BLaER1 (cell line): ENCODE measurements at regions not wholly inside any gene's neighbourhood (a gene's known extent, or its start where the extent isn't known, plus 50 kb on each side); places are given as distances from the start of the nearest gene placed in this dataset.

Experiments used
- H3K27ac ChIP-seq: shearing (Covaris generic); formaldehyde crosslinking; 2 replicates; pipeline ENCODE4 v1.8.1; 2022
- H3K27me3 ChIP-seq: shearing (Covaris generic); formaldehyde crosslinking; 2 replicates; pipeline ENCODE4 v1.8.1; 2022
- H3K36me3 ChIP-seq: shearing (Covaris generic); formaldehyde crosslinking; 2 replicates; pipeline ENCODE4 v1.8.1; 2022
- H3K4me1 ChIP-seq: shearing (Covaris generic); formaldehyde crosslinking; 2 replicates; pipeline ENCODE4 v1.8.1; 2022
- H3K4me2 ChIP-seq: shearing (Covaris generic); formaldehyde crosslinking; 2 replicates; pipeline ENCODE4 v1.8.1; 2022
- H3K4me3 ChIP-seq: shearing (Covaris generic); formaldehyde crosslinking; 2 replicates; pipeline ENCODE4 v1.8.1; 2022
- H3K9ac ChIP-seq: shearing (Covaris generic); formaldehyde crosslinking; 2 replicates; pipeline ENCODE4 v1.8.1; 2022
- H3K9me3 ChIP-seq: shearing (Covaris generic); formaldehyde crosslinking; 2 replicates; pipeline ENCODE4 v1.8.1; 2022
- H4K20me1 ChIP-seq: shearing (Covaris generic); formaldehyde crosslinking; 2 replicates; pipeline ENCODE4 v1.8.1; 2022
- Cebpa-rat ChIP-seq: shearing (Covaris generic); IDR thresholded peaks from 2 replicates; pipeline ENCODE4 v1.8.1; 2022

DNA sequence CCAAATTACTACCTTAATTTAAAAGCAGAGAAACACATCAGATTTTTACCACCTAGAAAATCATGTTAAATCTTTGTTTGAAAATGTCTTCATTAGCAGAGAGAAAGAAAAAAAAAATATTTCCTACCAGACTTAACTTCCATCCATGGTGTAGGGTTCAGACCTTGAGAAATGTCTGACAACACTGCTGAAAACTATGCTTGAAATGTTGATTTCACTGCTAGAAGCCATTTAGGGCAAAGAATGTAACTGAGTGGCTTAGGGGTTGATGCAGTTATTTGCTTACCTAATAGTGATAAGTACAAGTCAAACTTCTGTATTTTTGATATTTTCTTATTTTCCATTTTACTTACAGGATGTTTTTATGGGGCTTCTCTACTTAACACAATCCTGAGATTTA, 495.6 kb upstream of the NEGR1 start:
- Histone ChIP-seq H3K27ac (no peak overlapping the region), H3K27me3 (no peaks in the 10 kb centered on the region), H3K9ac (no peak overlapping the region), H3K4me3 (no peak overlapping the region), H3K36me3 (no peaks in the 10 kb centered on the region), H3K9me3 (no peaks in the 10 kb centered on the region), H3K4me1 (no peaks in the 10 kb centered on the region), H4K20me1 (no peaks in the 10 kb centered on the region), H3K4me2 (no peak overlapping the region)
- no peak for TF ChIP-seq Cebpa-rat

DNA sequence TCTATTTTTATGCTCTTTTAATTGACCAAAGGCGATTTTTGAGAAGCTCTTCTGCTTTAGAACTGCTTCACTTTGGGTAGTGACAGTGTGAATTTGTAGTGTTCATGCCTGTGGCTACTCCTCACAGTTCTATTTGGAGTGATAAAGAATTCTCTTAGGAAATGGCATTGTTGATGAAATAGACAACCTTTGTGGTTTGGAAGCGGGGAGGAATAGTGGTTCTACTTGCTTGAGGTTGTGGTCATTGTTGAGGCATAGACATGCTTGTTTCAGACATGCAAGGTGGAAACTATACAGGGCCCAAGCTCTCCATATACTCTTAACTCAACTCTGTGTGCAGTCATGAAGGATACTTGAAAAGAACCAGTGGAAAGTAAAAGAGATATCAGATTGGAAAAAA, 481.1 kb upstream of the NEGR1 start:
- no peak for TF ChIP-seq Cebpa-rat
- Histone ChIP-seq H3K27ac (no peak overlapping the region), H3K9me3 (no peaks in the 10 kb centered on the region)

DNA sequence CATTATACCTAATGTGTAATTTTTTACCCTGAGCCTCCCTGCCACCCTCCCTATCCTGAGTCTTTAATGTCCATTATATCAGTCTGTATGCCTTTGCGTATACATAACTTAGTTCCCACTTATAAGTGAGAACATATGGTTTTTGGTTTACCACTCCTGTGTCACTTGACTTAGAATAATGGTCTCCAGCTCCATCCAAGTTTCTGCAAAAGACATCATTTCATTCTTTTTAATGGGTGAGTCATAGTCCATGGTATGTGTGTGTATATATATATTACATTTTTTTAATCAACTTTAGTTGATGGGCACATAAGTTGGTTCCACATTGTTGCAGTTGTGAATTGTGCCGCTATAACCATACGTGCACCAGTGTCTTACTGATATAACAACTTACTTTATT, 477.1 kb upstream of the NEGR1 start:
- no peak overlapping the region for H3K9ac ChIP-seq
- H3K36me3 ChIP-seq: no peaks in the 10 kb centered on the region
- H3K27me3 ChIP-seq: no peaks in the 10 kb centered on the region
- no peaks in the 10 kb centered on the region for H4K20me1 ChIP-seq
- H3K27ac ChIP-seq: no peak overlapping the region
- H3K9me3 ChIP-seq: no peaks in the 10 kb centered on the region
- H3K4me1 ChIP-seq: no peaks in the 10 kb centered on the region
- no peak overlapping the region for H3K4me2 ChIP-seq
- no peak for TF ChIP-seq Cebpa-rat
- no peak overlapping the region for H3K4me3 ChIP-seq

More for the DNA sequence above, 481.1 kb upstream of the NEGR1 start:
- Histone ChIP-seq H3K36me3 (no peaks in the 10 kb centered on the region), H3K27me3 (no peaks in the 10 kb centered on the region), H3K9ac (no peak overlapping the region), H4K20me1 (no peaks in the 10 kb centered on the region), H3K4me3 (no peak overlapping the region), H3K4me2 (no peak overlapping the region), H3K4me1 (no peaks in the 10 kb centered on the region)

DNA sequence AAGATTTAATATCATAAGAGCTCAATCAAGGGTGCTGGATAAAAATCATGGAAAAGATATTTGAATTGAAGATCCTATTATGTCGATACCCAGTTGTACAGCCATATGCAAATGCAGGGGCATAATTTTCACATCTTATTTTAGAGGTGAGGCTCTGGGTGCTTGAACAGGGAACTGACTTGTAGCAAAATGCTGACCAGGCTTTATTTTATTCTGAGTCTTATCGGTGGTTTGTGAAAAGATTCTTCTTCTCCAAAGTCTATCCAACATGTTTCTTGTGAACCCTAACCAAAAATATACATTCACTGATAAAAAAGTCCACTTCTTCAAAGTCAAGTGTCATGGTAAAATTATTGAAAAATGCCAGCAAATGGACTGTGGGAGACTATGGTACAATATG, 475.5 kb upstream of the NEGR1 start:
- Histone ChIP-seq H3K4me1 (no peaks in the 10 kb centered on the region), H3K9me3 (no peaks in the 10 kb centered on the region), H3K4me2 (no peak overlapping the region), H3K9ac (no peak overlapping the region), H4K20me1 (no peaks in the 10 kb centered on the region), H3K27me3 (no peaks in the 10 kb centered on the region), H3K36me3 (no peaks in the 10 kb centered on the region), H3K4me3 (no peak overlapping the region), H3K27ac (no peak overlapping the region)
- no peak for TF ChIP-seq Cebpa-rat

DNA sequence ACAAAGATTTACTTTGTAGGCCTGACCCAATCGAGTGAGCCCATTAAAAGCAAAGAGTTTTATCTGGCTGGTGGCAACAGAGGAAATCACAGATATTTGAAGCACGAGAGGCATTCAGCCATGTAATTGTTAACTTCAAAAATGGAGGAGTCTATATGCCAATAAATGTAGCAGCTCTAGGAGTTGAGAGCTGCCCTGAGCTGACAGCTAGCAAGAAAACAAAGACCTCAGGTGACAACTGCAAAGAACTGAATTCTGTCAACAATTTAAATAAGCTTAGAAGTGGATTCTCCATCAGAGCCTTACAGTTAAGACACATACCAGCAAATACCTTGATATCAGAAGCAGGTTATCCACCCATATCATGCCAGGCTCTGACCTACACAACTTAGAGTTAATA, 463.1 kb upstream of the NEGR1 start:
- Histone ChIP-seq H4K20me1 (no peaks in the 10 kb centered on the region), H3K4me3 (no peak overlapping the region), H3K36me3 (no peaks in the 10 kb centered on the region), H3K9me3 (no peaks in the 10 kb centered on the region), H3K27ac (no peak overlapping the region), H3K27me3 (no peaks in the 10 kb centered on the region), H3K4me2 (no peak overlapping the region), H3K9ac (no peak overlapping the region), H3K4me1 (no peaks in the 10 kb centered on the region)
- no peak for TF ChIP-seq Cebpa-rat

DNA sequence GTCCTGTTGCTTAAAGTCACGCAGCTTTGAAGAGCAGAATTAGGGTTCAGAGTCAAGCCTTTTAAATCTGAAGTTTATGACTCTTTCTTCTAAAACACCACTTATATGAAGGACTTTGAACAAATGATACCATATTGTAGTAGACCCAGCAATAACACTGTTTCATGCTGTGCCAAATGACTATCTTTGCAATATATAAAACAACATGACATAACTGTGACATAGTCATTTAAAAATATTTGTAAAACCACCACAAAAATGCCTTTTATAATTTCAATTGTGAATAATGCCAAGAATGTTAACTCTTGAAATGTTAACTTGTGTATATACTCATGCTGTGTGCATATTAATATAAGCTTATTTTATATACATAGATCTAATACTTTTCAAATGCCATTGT, 452.1 kb upstream of the NEGR1 start:
- Histone ChIP-seq H4K20me1 (no peaks in the 10 kb centered on the region), H3K27me3 (no peaks in the 10 kb centered on the region), H3K4me1 (peaks cover 5% of the 10 kb centered on the region), H3K27ac (no peak overlapping the region), H3K9ac (no peak overlapping the region), H3K4me3 (no peak overlapping the region), H3K36me3 (no peaks in the 10 kb centered on the region), H3K4me2 (no peak overlapping the region), H3K9me3 (no peaks in the 10 kb centered on the region; the same call in 1 of the 2 replicates)
- no peak for TF ChIP-seq Cebpa-rat

DNA sequence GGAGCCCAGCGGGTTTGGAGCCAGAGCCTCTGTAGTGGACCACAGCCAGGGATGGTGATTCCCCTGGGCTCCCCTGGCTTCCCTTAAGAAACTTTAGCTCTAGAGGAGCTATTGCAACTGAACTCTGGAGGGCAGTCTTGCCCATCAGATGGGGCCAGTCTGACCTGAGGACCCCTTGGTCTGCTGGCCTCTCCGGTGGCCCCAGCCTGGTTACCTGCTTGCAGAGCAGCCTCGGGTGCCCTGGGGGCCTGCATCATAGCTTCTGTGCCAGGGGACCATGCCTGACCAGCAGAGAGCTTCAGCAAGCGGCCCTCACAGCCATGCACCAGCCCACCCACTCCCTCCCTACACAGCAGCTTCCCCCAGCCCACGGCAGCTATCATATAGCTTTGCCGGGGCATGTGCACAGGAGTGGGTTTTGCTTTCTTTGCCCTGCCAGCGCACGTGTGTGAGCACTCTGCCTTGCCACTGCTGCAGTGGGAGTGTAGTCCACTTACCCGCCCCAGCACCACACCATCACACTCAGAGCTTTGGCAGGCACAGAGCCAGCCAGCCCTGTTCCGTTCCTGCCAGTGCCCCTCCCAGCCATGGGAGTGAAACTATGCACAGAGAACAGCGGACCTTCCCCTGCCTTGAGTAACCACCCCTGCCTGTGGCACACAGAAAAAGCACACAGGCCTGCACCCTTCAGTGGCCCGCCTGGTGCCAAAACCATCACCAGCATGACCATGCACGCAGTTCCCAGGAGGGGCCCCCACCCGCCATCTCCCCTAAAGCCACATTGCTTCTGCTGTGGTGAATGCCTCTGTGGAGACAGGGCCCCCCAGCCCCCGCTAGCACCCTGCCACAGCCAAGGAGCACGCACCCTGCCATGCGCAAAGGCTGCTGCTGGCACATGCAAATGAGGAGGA, 442.9 kb upstream of the NEGR1 start:
- Histone ChIP-seq H3K4me3 (no peak overlapping the region), H4K20me1 (no peaks in the 10 kb centered on the region), H3K9ac (no peak overlapping the region), H3K36me3 (no peaks in the 10 kb centered on the region), H3K27me3 (no peaks in the 10 kb centered on the region), H3K27ac (no peak overlapping the region), H3K4me2 (no peak overlapping the region), H3K9me3 (no peaks in the 10 kb centered on the region), H3K4me1 (no peaks in the 10 kb centered on the region)
- no peak for TF ChIP-seq Cebpa-rat

DNA sequence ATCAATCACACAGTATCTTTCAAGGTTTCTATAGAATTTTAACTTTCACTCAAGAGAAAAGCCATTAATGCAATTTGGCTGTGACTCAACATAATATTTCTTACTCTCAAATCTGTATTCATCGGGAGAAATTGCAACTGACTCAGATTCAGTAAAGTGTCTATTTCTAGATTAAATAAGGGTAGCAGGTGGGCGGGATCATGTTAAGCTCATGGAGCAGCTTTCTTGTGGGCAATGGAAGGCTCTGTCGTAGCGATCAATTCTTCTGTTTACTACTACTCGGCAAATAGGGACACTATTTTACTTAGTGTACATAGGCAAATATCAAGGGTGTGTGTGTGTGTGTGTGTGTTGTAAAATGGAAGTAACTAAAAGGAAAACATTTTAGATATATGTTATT, 423.6 kb upstream of the NEGR1 start:
- no peaks in the 10 kb centered on the region for H3K4me1 ChIP-seq
- H3K36me3 ChIP-seq: no peaks in the 10 kb centered on the region
- H3K9ac ChIP-seq: no peak overlapping the region
- H3K9me3 ChIP-seq: no peaks in the 10 kb centered on the region
- no peaks in the 10 kb centered on the region for H4K20me1 ChIP-seq
- no peaks in the 10 kb centered on the region for H3K27me3 ChIP-seq
- no peak for TF ChIP-seq Cebpa-rat
- no peak overlapping the region for H3K4me2 ChIP-seq
- no peak overlapping the region for H3K4me3 ChIP-seq
- H3K27ac ChIP-seq: no peak overlapping the region

DNA sequence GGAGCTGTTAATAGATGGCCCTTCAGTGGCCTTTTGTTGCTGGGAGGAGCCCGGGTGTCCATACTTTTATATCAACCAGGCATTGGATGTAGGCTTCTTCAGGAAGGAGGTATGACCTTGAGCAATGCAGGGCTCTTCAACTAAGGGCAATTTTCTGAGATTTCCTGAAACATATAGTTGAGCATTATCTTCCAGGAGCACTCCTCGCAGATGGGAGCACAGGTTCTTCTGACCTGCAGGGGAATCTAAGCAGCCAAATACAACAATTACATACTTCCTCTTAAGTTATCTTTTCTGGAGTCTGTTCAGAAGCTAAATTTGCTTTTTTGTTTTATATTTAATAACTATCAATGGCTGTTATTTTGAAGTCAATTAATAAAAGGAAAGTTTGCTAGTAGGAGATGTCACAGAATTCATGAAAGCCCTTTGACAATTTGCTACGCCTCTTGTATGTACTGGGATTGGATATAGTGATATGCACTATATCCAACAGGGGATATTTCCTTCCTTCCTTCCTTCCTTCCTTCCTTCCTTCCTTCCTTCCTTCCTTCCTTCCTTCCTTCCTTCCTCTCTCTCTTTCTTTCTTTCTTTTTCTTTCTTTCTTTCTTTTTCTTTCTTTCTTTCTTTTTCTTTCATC, 422.6 kb upstream of the NEGR1 start:
- TF ChIP-seq Cebpa-rat: no peak
- no peaks in the 10 kb centered on the region for H3K9me3 ChIP-seq
- H3K27me3 ChIP-seq: no peaks in the 10 kb centered on the region
- H3K4me3 ChIP-seq: no peak overlapping the region
- H3K27ac ChIP-seq: no peak overlapping the region
- H3K4me2 ChIP-seq: no peak overlapping the region
- no peaks in the 10 kb centered on the region for H4K20me1 ChIP-seq
- no peak overlapping the region for H3K9ac ChIP-seq
- H3K4me1 ChIP-seq: no peaks in the 10 kb centered on the region
- no peaks in the 10 kb centered on the region for H3K36me3 ChIP-seq

DNA sequence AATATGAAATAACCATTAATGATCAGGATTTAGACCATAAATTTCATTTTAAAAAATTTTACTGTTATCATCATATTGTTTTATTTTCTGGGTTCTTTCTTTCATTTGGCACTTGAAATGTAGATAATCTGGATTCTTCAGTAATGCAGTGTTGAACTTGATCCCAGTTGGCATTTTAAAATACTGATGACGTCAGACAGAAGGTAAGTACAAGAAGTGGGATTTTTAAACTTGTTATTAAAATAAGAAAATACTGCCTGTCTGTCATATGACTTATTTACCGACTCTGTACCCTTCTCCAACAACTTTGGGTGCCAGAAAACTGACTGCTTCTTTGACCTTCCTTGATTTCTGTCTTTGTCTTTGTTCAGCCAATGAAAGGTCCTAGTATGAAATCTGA, 415.1 kb upstream of the NEGR1 start:
- Histone ChIP-seq H3K9ac (no peak overlapping the region), H3K36me3 (no peaks in the 10 kb centered on the region), H3K4me2 (no peak overlapping the region), H3K27ac (no peak overlapping the region), H3K27me3 (no peaks in the 10 kb centered on the region), H3K9me3 (0 out of 2 replicates have a peak, but pooled peaks cover 9% of the 10 kb centered on the region), H4K20me1 (no peaks in the 10 kb centered on the region), H3K4me3 (no peak overlapping the region), H3K4me1 (no peaks in the 10 kb centered on the region)
- TF ChIP-seq Cebpa-rat: no peak
